NT2/D1 (cell line): ENCODE measurements at regions not wholly inside any gene's neighbourhood (a gene's known extent, or its start where the extent isn't known, plus 50 kb on each side); places are given as distances from the start of the nearest gene placed in this dataset.
"Not testable (repeated sequence)": the region's sequence is repeated elsewhere in the genome, so short reads cannot be mapped to it uniquely, and the experiment has no call there.

ENCODE experiments used
- SUZ12 ChIP-seq: IDR thresholded peaks from 2 replicates; pipeline ENCODE4 v1.6.1; 2011; ENCODE audit not compliant: insufficient read length, insufficient read depth; ENCODE audit errors: extremely low read depth
- YY1 ChIP-seq: IDR thresholded peaks from 2 replicates; pipeline ENCODE4 v1.6.1; 2011; ENCODE audit not compliant: insufficient read length, insufficient read depth
- ZNF274 ChIP-seq: IDR thresholded peaks from 2 replicates; pipeline ENCODE4 v1.6.1; 2011; ENCODE audit warnings: mild to moderate bottlenecking, low read depth, low read length

DNA sequence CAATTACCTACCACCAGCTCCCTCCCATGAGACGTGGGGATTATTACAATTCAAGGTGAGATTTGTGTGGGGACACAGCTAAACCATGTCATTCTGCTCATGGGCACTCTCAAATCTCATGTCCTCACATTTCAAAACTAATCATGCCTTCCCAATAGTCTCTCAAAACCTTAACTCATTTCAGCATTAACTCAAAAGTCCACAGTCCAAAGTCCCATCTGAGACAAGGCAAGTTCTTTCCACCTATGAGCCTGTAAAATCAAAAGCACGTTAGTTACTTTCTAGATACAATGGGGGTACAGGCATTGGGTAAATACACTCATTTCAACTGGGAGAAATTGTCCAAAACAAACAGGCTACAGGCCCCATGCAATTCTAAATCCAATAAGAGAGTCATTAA lies 112.8 kb upstream of the OLFM3 start:
- TF ChIP-seq SUZ12, ZNF274, YY1: not testable (repeated sequence)
